ENCODE measurements at regions not wholly inside any gene's neighbourhood (a gene's known extent, or its start where the extent isn't known, plus 50 kb on each side); places are given as distances from the start of the nearest gene placed in this dataset.

DNA sequence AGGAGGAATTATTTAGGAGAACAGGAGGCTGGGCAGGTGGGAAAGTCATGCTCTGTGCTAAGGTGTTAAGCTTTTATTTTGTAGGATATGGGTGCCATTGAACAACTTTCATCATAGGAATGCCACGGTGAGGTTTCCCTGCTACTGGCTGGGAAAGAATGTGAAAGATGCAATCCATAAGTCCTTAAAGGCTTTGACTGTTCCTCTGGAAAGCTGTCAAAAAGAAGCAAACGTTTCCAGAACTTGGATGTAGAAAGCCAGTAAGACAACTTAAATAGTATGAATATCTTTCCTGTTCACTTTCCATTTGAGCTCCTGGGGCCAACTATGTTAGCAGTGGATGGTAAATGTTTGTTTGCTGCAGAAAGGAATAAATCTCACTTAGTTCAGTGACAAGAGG, 574.4 kb downstream of the RNF144B start:
- TF ChIP-seq, protein P1, sequence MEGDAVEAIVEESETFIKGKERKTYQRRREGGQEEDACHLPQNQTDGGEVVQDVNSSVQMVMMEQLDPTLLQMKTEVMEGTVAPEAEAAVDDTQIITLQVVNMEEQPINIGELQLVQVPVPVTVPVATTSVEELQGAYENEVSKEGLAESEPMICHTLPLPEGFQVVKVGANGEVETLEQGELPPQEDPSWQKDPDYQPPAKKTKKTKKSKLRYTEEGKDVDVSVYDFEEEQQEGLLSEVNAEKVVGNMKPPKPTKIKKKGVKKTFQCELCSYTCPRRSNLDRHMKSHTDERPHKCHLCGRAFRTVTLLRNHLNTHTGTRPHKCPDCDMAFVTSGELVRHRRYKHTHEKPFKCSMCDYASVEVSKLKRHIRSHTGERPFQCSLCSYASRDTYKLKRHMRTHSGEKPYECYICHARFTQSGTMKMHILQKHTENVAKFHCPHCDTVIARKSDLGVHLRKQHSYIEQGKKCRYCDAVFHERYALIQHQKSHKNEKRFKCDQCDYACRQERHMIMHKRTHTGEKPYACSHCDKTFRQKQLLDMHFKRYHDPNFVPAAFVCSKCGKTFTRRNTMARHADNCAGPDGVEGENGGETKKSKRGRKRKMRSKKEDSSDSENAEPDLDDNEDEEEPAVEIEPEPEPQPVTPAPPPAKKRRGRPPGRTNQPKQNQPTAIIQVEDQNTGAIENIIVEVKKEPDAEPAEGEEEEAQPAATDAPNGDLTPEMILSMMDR (IDR thresholded peaks at IDR 0.05): no peak
- no peak for TF ChIP-seq POLR2A (IDR thresholded peaks at IDR 0.05; ENCODE audit: low read depth)

All from esophagus muscularis mucosa (tissue), 3 donors.